ENCODE measurements at regions not wholly inside any gene's neighbourhood (a gene's known extent, or its start where the extent isn't known, plus 50 kb on each side); places are given as distances from the start of the nearest gene placed in this dataset.

GRCh38 chr4:23635468-23635867 lies 254.4 kb downstream of the PPARGC1A start:
- no peaks in the 10 kb centered on the region for H3K27me3 ChIP-seq (ENCODE audit: insufficient read depth, low read depth)
- H3K36me3 ChIP-seq (ENCODE audit: insufficient read depth): no peaks in the 10 kb centered on the region
- H2AFZ ChIP-seq (ENCODE audit: low read depth): no peak overlapping the region
- H3K79me2 ChIP-seq (ENCODE audit: insufficient read depth, low read depth): no peaks in the 10 kb centered on the region
- no peak overlapping the region for H3K9ac ChIP-seq
- no peak overlapping the region for H3K4me2 ChIP-seq
- no peaks in the 10 kb centered on the region for H4K20me1 ChIP-seq (ENCODE audit: insufficient read depth)
- no peak for TF ChIP-seq CTCF (conservative IDR thresholded peaks at IDR 0.05; ENCODE audit: low read depth, low read length)
- no peaks in the 10 kb centered on the region for H3K4me1 ChIP-seq (ENCODE audit: low read depth, poor library complexity, severe bottlenecking)
- H3K4me3 ChIP-seq (IDR thresholded peaks at IDR 0.05; ENCODE audit: insufficient read depth, low read depth, low read length): no peak overlapping the region
- no peak overlapping the region for H3K27ac ChIP-seq

- Histone ChIP-seq H3K9ac (no peak overlapping the region), H3K4me2 (no peak overlapping the region), H3K36me3 (ENCODE audit: insufficient read depth) (no peaks in the 10 kb centered on the region), H3K4me1 (ENCODE audit: low read depth, poor library complexity, severe bottlenecking) (no peaks in the 10 kb centered on the region), H3K79me2 (ENCODE audit: insufficient read depth, low read depth) (no peaks in the 10 kb centered on the region), H3K4me3 (IDR thresholded peaks at IDR 0.05; ENCODE audit: insufficient read depth, low read depth, low read length) (no peak overlapping the region), H2AFZ (ENCODE audit: low read depth) (no peak overlapping the region), H3K27ac (no peak overlapping the region), H3K27me3 (ENCODE audit: insufficient read depth, low read depth) (no peaks in the 10 kb centered on the region), H4K20me1 (ENCODE audit: insufficient read depth) (no peaks in the 10 kb centered on the region)
- no peak for TF ChIP-seq CTCF (conservative IDR thresholded peaks at IDR 0.05; ENCODE audit: low read depth, low read length)
These were observed 258.4 kb downstream of the PPARGC1A start for GRCh38 chr4:23631255-23631950.

- TF ChIP-seq CTCF (conservative IDR thresholded peaks at IDR 0.05; ENCODE audit: low read depth, low read length): no peak
- Histone ChIP-seq H3K79me2 (ENCODE audit: insufficient read depth, low read depth) (no peaks in the 10 kb centered on the region), H3K4me2 (no peak overlapping the region), H2AFZ (ENCODE audit: low read depth) (no peak overlapping the region), H3K9ac (no peak overlapping the region), H3K27ac (no peak overlapping the region), H3K27me3 (ENCODE audit: insufficient read depth, low read depth) (no peaks in the 10 kb centered on the region), H3K36me3 (ENCODE audit: insufficient read depth) (no peaks in the 10 kb centered on the region), H3K4me3 (IDR thresholded peaks at IDR 0.05; ENCODE audit: insufficient read depth, low read depth, low read length) (no peak overlapping the region), H4K20me1 (ENCODE audit: insufficient read depth) (no peaks in the 10 kb centered on the region), H3K4me1 (ENCODE audit: low read depth, poor library complexity, severe bottlenecking) (no peaks in the 10 kb centered on the region)
These were observed 259.7 kb downstream of the PPARGC1A start for GRCh38 chr4:23630110-23630509.

- Histone ChIP-seq H3K36me3 (ENCODE audit: insufficient read depth) (no peaks in the 10 kb centered on the region), H3K4me1 (ENCODE audit: low read depth, poor library complexity, severe bottlenecking) (no peaks in the 10 kb centered on the region), H3K9ac (no peak overlapping the region), H4K20me1 (ENCODE audit: insufficient read depth) (no peaks in the 10 kb centered on the region), H2AFZ (ENCODE audit: low read depth) (no peak overlapping the region), H3K79me2 (ENCODE audit: insufficient read depth, low read depth) (no peaks in the 10 kb centered on the region), H3K4me3 (IDR thresholded peaks at IDR 0.05; ENCODE audit: insufficient read depth, low read depth, low read length) (no peak overlapping the region), H3K4me2 (no peak overlapping the region), H3K27ac (no peak overlapping the region), H3K27me3 (ENCODE audit: insufficient read depth, low read depth) (no peaks in the 10 kb centered on the region)
- TF ChIP-seq CTCF (conservative IDR thresholded peaks at IDR 0.05; ENCODE audit: low read depth, low read length): no peak
These were observed 260.4 kb downstream of the PPARGC1A start for GRCh38 chr4:23629421-23629820.
